ENCODE measurements at regions not wholly inside any gene's neighbourhood (a gene's known extent, or its start where the extent isn't known, plus 50 kb on each side); places are given as distances from the start of the nearest gene placed in this dataset.
"Not testable (repeated sequence)": the region's sequence is repeated elsewhere in the genome, so short reads cannot be mapped to it uniquely, and the experiment has no call there.

- Histone ChIP-seq H3K4me1 (no peaks in the 10 kb centered on the region), H3K9me3 (no peaks in the 10 kb centered on the region), H3K36me3 (no peaks in the 10 kb centered on the region), H3K27me3 (no peaks in the 10 kb centered on the region), H3K4me3 (no peak overlapping the region), H3K27ac (no peak overlapping the region)
- intact Hi-C loops (cut with DNase I), result no loop called here
- DNase-seq (ENCODE audit: extremely low spot score in 2 of 2), result no peak
- TF ChIP-seq POLR2A (IDR thresholded peaks at IDR 0.05), result no peak
- TF ChIP-seq POLR2AphosphoS5 (IDR thresholded peaks at IDR 0.05; ENCODE audit: insufficient read depth in 1 of 2, low read depth in 1 of 2), result no peak
- TF ChIP-seq, protein P1, sequence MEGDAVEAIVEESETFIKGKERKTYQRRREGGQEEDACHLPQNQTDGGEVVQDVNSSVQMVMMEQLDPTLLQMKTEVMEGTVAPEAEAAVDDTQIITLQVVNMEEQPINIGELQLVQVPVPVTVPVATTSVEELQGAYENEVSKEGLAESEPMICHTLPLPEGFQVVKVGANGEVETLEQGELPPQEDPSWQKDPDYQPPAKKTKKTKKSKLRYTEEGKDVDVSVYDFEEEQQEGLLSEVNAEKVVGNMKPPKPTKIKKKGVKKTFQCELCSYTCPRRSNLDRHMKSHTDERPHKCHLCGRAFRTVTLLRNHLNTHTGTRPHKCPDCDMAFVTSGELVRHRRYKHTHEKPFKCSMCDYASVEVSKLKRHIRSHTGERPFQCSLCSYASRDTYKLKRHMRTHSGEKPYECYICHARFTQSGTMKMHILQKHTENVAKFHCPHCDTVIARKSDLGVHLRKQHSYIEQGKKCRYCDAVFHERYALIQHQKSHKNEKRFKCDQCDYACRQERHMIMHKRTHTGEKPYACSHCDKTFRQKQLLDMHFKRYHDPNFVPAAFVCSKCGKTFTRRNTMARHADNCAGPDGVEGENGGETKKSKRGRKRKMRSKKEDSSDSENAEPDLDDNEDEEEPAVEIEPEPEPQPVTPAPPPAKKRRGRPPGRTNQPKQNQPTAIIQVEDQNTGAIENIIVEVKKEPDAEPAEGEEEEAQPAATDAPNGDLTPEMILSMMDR (IDR thresholded peaks at IDR 0.05), result no peak
Observed at GRCh38 chr5:90248640-90249039, 160.9 kb downstream of the CETN3 start.

GRCh38 chr5:90243848-90244247 is 165.7 kb downstream of the CETN3 start:
- H3K4me3 ChIP-seq; intact Hi-C loops (cut with DNase I); H3K36me3 ChIP-seq; H3K27me3 ChIP-seq; DNase-seq (ENCODE audit: extremely low spot score in 2 of 2); H3K4me1 ChIP-seq; H3K9me3 ChIP-seq; H3K27ac ChIP-seq: not testable (repeated sequence)

DNA sequence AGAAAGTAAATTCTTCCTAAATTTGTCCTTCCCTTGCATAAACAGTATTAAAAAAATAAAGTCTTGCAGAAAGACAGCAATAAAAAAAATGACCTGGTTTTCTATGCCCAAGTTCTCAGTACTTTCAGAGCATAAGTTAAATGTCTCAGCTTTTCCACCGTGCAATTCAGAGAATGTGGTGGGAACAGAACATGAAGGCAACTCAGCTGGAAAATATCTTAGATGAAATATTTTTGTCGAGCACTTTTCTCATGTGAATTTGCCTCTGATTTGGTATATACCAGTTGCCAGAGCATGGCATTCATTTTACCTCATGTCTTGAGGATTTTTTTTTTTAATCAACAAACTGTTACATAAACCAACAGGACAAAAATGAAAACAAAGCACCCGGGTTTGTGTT is 176.1 kb downstream of the CETN3 start:
- H3K36me3 ChIP-seq, result no peaks in the 10 kb centered on the region
- DNase-seq (ENCODE audit: extremely low spot score in 2 of 2), result no peak
- H3K4me1 ChIP-seq, result no peaks in the 10 kb centered on the region
- no peak overlapping the region for H3K4me3 ChIP-seq
- no peaks in the 10 kb centered on the region for H3K9me3 ChIP-seq
- no peak overlapping the region for H3K27ac ChIP-seq
- H3K27me3 ChIP-seq, result no peaks in the 10 kb centered on the region
- TF ChIP-seq, protein P1 (IDR thresholded peaks at IDR 0.05), result no peak
- TF ChIP-seq POLR2AphosphoS5 (IDR thresholded peaks at IDR 0.05; ENCODE audit: insufficient read depth in 1 of 2, low read depth in 1 of 2), result no peak
- no peak for TF ChIP-seq POLR2A (IDR thresholded peaks at IDR 0.05)
- intact Hi-C loops (cut with DNase I), result no loop called here

- no peak overlapping the region for H3K27ac ChIP-seq
- intact Hi-C loops (cut with DNase I), result no loop called here
- H3K36me3 ChIP-seq, result no peaks in the 10 kb centered on the region
Observed at GRCh38 chr5:90231688-90232087, 177.9 kb downstream of the CETN3 start.

DNA sequence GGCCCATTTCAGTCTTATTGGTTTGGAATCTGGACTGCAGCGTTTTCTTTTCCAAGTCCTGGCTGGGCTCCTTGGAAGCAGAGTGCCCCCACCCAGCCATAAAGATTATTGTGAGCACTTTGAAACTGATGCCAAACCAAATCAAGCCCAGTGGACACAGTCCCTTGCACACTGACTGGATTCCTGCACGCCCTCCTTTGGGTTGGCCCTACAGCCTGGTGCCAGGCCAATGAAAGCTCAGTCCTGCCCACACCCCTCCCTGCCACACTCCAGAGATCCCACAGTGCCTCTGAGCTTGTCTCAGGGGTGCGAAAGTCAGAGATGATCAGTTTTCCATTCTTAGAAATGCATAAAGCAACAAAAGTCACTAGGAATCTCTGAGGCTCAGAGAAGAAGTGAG is 181.9 kb downstream of the CETN3 start:
- H3K4me1 ChIP-seq, result peaks cover 9% of the 10 kb centered on the region
- intact Hi-C loops (cut with DNase I), result no loop called here
- H3K27me3 ChIP-seq, result no peaks in the 10 kb centered on the region
- no peak overlapping the region for H3K4me3 ChIP-seq
- H3K27ac ChIP-seq, result no peak overlapping the region
- DNase-seq (ENCODE audit: extremely low spot score in 2 of 2), result no peak
- no peaks in the 10 kb centered on the region for H3K9me3 ChIP-seq
- H3K36me3 ChIP-seq, result no peaks in the 10 kb centered on the region
- TF ChIP-seq, protein P1 (IDR thresholded peaks at IDR 0.05), result no peak
- TF ChIP-seq POLR2AphosphoS5 (IDR thresholded peaks at IDR 0.05; ENCODE audit: insufficient read depth in 1 of 2, low read depth in 1 of 2), result no peak
- no peak for TF ChIP-seq POLR2A (IDR thresholded peaks at IDR 0.05)

More at GRCh38 chr5:90231688-90232087, 177.9 kb downstream of the CETN3 start:
- Histone ChIP-seq H3K9me3 (no peaks in the 10 kb centered on the region), H3K4me3 (no peak overlapping the region), H3K27me3 (no peaks in the 10 kb centered on the region), H3K4me1 (peaks cover 9% of the 10 kb centered on the region)
- no peak for DNase-seq (ENCODE audit: extremely low spot score in 2 of 2)
- no peak for TF ChIP-seq POLR2AphosphoS5 (IDR thresholded peaks at IDR 0.05; ENCODE audit: insufficient read depth in 1 of 2, low read depth in 1 of 2)
- TF ChIP-seq, protein P1 (IDR thresholded peaks at IDR 0.05), result no peak
- no peak for TF ChIP-seq POLR2A (IDR thresholded peaks at IDR 0.05)
